ENCODE measurements at regions not wholly inside any gene's neighbourhood (a gene's known extent, or its start where the extent isn't known, plus 50 kb on each side); places are given as distances from the start of the nearest gene placed in this dataset.

DNA sequence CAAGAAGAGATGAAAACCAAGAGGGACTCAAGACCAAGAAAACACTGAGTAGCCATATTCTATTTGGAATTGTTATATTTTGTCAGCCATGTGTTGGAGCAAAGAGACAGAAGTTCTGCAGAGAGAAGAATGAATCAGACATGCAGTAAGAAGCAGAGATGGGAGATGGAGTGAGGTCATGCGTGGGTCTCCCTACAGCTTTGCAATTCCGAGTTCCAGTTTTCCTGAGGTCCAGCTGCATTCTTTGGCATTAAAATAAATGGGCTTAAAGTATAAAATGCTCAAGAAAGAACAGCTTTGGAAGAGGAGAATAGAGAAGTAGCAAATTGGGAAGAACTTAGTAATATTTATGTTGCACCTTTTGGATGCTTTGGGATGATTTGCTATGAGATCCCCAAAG lies 361.6 kb downstream of the NPR3 start:
- DNase-seq (ENCODE audit: low spot score): no peak
- no peaks in the 10 kb centered on the region for H3K36me3 ChIP-seq (ENCODE audit: control insufficient read depth in 4 of 4, insufficient read depth in 3 of 4, low read depth in 1 of 4, low read length in 3 of 4)
- no peak overlapping the region for H3K27ac ChIP-seq (ENCODE audit: low read depth in 1 of 2, low read length in 2 of 2)
- H3K9ac ChIP-seq (ENCODE audit: low read depth in 1 of 2, low read length in 2 of 2): no peak overlapping the region
- no peak overlapping the region for H3K4me3 ChIP-seq (ENCODE audit: low read depth in 1 of 3, low read length in 3 of 3)
- TF ChIP-seq HNF4A (conservative IDR thresholded peaks at IDR 0.05) (no peak), EGR1 (IDR thresholded peaks at IDR 0.05; ENCODE audit: low read depth in 2 of 2) (no peak), RXRA (IDR thresholded peaks at IDR 0.05) (no peak), JUND (IDR thresholded peaks at IDR 0.05) (no peak), RAD21 (IDR thresholded peaks at IDR 0.05) (no peak), SP1 (IDR thresholded peaks at IDR 0.05) (no peak), TAF1 (conservative IDR thresholded peaks at IDR 0.05) (no peak), FOXA2 (IDR thresholded peaks at IDR 0.05) (no peak), GABPA (IDR thresholded peaks at IDR 0.05 in 1 of 2, conservative IDR thresholded peaks at IDR 0.05 in 1 of 2) (no peak), YY1 (IDR thresholded peaks at IDR 0.05) (no peak), NR2F2 (IDR thresholded peaks at IDR 0.05) (no peak), FOXA1 (IDR thresholded peaks at IDR 0.05) (no peak), HNF4G (IDR thresholded peaks at IDR 0.05) (no peak)
- TF ChIP-seq, protein P1, sequence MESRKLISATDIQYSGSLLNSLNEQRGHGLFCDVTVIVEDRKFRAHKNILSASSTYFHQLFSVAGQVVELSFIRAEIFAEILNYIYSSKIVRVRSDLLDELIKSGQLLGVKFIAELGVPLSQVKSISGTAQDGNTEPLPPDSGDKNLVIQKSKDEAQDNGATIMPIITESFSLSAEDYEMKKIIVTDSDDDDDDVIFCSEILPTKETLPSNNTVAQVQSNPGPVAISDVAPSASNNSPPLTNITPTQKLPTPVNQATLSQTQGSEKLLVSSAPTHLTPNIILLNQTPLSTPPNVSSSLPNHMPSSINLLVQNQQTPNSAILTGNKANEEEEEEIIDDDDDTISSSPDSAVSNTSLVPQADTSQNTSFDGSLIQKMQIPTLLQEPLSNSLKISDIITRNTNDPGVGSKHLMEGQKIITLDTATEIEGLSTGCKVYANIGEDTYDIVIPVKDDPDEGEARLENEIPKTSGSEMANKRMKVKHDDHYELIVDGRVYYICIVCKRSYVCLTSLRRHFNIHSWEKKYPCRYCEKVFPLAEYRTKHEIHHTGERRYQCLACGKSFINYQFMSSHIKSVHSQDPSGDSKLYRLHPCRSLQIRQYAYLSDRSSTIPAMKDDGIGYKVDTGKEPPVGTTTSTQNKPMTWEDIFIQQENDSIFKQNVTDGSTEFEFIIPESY (IDR thresholded peaks at IDR 0.05): no peak
- TF ChIP-seq, protein P2, sequence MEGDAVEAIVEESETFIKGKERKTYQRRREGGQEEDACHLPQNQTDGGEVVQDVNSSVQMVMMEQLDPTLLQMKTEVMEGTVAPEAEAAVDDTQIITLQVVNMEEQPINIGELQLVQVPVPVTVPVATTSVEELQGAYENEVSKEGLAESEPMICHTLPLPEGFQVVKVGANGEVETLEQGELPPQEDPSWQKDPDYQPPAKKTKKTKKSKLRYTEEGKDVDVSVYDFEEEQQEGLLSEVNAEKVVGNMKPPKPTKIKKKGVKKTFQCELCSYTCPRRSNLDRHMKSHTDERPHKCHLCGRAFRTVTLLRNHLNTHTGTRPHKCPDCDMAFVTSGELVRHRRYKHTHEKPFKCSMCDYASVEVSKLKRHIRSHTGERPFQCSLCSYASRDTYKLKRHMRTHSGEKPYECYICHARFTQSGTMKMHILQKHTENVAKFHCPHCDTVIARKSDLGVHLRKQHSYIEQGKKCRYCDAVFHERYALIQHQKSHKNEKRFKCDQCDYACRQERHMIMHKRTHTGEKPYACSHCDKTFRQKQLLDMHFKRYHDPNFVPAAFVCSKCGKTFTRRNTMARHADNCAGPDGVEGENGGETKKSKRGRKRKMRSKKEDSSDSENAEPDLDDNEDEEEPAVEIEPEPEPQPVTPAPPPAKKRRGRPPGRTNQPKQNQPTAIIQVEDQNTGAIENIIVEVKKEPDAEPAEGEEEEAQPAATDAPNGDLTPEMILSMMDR (IDR thresholded peaks at IDR 0.05; ENCODE audit: low read depth, low read length, missing input control): no peak
- TF ChIP-seq, protein P3, sequence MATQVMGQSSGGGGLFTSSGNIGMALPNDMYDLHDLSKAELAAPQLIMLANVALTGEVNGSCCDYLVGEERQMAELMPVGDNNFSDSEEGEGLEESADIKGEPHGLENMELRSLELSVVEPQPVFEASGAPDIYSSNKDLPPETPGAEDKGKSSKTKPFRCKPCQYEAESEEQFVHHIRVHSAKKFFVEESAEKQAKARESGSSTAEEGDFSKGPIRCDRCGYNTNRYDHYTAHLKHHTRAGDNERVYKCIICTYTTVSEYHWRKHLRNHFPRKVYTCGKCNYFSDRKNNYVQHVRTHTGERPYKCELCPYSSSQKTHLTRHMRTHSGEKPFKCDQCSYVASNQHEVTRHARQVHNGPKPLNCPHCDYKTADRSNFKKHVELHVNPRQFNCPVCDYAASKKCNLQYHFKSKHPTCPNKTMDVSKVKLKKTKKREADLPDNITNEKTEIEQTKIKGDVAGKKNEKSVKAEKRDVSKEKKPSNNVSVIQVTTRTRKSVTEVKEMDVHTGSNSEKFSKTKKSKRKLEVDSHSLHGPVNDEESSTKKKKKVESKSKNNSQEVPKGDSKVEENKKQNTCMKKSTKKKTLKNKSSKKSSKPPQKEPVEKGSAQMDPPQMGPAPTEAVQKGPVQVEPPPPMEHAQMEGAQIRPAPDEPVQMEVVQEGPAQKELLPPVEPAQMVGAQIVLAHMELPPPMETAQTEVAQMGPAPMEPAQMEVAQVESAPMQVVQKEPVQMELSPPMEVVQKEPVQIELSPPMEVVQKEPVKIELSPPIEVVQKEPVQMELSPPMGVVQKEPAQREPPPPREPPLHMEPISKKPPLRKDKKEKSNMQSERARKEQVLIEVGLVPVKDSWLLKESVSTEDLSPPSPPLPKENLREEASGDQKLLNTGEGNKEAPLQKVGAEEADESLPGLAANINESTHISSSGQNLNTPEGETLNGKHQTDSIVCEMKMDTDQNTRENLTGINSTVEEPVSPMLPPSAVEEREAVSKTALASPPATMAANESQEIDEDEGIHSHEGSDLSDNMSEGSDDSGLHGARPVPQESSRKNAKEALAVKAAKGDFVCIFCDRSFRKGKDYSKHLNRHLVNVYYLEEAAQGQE (IDR thresholded peaks at IDR 0.05): no peak
- TF ChIP-seq, protein P4, sequence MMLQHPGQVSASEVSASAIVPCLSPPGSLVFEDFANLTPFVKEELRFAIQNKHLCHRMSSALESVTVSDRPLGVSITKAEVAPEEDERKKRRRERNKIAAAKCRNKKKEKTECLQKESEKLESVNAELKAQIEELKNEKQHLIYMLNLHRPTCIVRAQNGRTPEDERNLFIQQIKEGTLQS (IDR thresholded peaks at IDR 0.05): no peak
- TF ChIP-seq, protein P5, sequence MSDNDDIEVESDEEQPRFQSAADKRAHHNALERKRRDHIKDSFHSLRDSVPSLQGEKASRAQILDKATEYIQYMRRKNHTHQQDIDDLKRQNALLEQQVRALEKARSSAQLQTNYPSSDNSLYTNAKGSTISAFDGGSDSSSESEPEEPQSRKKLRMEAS (IDR thresholded peaks at IDR 0.05): no peak
- no peaks in the 10 kb centered on the region for H3K27me3 ChIP-seq (ENCODE audit: control insufficient read depth in 4 of 4, insufficient read depth in 4 of 4, low read length in 3 of 4)
- H3K4me1 ChIP-seq (ENCODE audit: control insufficient read depth in 4 of 4, insufficient read depth in 4 of 4, low read length in 3 of 4): no peaks in the 10 kb centered on the region
- no peaks in the 10 kb centered on the region for H3K9me3 ChIP-seq (ENCODE audit: control insufficient read depth in 4 of 4, low read length in 3 of 4)
- 81% methylated on average over 2 of the region's 2 CpGs for WGBS
